ENCODE measurements at regions not wholly inside any gene's neighbourhood (a gene's known extent, or its start where the extent isn't known, plus 50 kb on each side); places are given as distances from the start of the nearest gene placed in this dataset.
"Not testable (repeated sequence)": the region's sequence is repeated elsewhere in the genome, so short reads cannot be mapped to it uniquely, and the experiment has no call there.

DNA sequence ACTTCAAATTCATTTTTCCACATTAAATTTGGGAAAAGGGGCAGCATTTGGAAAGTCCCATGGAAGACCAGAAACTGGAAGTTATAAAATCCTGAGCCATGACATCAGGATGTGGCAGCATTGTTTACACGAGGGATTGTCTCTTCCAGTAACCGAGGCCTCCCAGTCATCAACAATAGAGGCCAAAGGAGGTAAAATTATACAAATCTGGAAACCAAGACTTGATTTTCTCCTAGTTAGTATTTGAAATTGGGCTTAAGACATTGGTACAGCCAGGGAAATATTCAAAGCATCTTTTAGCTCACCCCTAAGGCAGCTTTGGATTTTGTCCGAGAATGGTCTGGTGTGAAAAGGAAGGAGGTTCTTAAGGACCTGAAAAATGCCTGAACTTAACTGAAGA, 251.6 kb upstream of the FOXF1 start:
- DNase-seq (ENCODE audit: low spot score) = no peak

DNA sequence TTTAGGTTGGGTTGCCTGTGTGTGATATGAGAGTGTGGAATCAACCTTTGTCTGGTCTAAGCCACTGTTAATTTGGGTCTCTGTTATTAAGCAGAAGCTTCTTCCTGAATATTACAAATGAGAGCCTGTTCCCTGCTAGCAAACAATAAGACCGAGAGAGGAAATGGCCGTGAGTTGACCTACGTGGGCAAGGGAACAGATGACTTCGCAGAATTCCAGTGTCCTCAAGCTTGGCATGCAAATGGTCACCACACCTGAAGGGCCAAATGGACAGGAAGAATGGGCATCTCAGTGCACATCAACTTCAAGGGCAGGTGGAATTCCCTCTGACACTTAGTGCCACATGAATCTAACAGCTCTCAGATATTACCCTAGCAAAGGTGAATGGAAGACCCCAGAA, 250.8 kb upstream of the FOXF1 start:
- DNase-seq (ENCODE audit: low spot score) = no peak

DNA sequence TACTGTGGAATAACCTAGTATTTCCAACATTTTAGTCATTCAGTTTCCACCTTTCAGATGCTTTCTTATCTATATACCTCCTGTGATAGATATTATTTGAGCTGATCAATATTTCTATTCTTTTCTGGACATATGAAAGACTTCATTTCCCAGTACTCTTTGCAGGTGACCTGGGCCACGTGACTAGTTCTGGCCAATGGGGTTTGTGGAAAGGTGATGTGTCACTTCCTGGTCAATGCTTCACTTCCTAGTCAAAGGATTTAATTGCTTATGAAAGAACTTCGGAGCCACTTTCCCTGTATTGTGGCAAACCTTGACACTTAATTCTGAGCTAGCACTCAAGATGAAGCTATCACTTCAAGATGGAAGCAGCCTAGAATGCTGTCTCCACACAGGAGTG, 248.9 kb upstream of the FOXF1 start:
- DNase-seq (ENCODE audit: low spot score) = no peak

DNA sequence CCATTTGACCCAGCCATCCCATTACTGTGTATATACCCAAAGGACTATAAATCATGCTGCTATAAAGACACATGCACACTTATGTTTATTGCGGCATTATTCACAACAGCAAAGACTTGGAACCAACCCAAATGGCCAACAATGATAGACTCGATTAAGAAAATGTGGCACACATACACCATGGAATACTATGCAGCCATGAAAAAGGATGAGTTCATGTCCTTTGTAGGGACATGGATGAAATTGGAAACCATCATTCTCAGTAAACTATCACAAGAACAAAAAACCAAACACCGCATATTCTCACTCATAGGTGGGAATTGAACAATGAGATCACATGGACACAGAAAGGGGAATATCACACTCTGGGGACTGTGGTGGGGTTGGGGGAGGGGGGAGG, 242.7 kb upstream of the FOXF1 start:
- DNase-seq (ENCODE audit: low spot score) = not testable (repeated sequence)

DNA sequence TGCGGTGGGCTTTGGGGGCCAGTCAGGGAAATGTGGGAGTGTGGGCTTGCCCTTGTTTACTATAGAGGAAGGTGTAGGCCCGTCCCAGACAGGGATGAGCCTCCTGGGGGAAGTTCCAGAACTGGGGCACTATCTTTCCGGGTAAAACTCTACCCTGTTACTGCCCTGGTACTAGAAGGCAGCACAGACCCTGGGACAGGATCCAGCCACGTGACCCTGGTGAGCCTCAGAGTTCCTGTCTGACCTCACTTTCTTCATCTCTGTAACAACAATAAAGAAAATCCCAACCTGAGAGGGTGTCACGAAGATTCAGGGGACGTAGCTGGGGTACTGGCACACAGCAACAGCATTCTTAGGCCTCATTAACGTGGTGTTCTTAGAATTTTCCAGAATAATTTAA, 239.6 kb upstream of the FOXF1 start:
- no peak for DNase-seq (ENCODE audit: low spot score)

DNA sequence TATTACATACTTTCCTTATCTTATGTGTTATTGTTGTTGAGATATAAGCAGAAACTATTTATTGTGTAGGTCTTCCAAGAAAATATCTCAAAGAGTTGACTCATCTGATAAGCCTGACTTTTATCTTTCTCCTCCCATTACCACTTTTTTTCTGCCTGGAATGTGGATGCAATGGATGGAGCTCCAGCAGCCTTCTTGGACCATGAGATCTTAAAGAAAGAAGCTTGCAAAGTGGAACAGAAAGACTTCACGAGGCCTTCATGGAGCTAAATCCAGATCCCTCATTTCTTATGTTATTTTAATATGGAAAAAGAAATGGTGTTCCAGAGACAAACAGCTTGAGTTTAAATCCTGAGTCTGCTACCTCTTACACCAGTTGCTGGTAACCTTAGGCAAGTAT, 237.6 kb upstream of the FOXF1 start:
- DNase-seq (ENCODE audit: low spot score) = no peak

DNA sequence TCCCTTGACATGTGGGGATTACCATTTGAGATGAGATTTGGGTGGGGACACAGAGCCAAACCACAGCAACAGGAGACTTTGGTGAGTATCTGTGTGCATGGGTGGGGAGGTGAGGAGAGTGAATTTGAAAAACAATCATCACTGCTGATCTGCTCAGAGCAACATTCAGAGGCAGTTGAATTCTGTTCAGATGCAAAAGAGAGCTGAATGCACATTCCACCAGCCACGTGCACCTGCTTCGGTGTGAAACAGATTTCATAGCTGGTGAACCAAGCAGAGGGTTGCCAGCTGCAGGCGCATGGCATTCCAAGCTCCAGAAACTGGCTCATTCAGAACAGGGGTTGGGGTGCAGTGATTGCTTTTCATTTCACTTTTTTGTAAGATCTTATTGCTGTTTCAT, 233.1 kb upstream of the FOXF1 start:
- no peak for DNase-seq (ENCODE audit: low spot score)

DNA sequence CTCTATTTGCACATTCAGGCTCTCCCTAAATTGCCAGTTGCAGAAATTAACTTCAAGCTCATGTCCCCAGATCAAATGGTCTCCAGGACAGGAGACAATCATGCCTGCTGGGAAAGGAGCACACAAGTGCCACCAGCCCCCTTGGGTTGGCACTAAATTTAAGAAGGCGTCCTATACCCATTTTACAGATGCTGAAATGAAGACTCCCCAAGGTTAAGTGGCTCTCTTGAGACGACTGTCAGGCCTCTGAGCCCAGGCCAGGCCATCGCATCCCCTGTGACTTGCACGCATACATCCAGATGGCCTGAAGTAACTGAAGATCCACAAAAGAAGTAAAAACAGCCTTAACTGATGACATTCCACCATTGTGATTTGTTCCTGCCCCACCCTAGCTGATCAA, 232.5 kb upstream of the FOXF1 start:
- DNase-seq (ENCODE audit: low spot score) = not testable (repeated sequence)

DNA sequence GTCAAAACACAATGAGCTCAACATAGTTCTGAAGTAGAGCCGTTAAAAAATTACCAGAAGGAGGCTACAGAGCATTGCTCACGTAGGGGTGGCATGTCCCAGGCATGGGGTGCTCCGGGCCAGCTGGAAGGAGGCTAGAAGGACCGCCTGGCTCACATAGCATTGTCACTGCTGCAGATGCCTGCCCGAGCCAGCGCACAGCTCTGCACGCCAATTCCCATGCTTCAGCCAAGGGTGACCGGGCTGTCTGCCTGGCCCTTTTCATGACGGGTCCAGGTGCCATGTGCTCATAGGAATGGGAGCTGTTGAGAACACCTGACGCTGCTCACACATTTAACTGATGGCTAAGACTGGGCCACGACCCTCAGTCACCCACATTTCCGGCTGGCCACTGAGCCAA, 228.9 kb upstream of the FOXF1 start:
- no peak for DNase-seq (ENCODE audit: low spot score)

DNA sequence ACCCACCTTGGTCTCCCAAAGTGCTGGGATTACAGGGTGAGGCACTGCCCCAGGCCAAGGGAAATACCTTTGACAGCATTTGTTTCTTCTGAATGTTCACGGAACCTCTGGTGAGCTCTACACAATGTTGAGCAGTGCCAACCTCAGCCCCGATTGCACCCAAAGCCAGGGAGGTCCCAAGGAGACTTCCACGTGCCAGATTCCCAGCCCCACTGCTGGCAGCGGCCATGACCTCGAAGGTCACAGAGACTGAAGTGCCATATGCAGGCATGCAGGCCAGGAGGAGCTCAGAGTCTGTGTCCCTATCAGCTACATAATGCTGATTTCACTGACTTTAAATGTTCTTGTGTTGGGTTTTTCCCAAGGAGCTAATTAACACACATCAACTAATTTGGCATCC, 226.4 kb upstream of the FOXF1 start:
- no peak for DNase-seq (ENCODE audit: low spot score)

DNA sequence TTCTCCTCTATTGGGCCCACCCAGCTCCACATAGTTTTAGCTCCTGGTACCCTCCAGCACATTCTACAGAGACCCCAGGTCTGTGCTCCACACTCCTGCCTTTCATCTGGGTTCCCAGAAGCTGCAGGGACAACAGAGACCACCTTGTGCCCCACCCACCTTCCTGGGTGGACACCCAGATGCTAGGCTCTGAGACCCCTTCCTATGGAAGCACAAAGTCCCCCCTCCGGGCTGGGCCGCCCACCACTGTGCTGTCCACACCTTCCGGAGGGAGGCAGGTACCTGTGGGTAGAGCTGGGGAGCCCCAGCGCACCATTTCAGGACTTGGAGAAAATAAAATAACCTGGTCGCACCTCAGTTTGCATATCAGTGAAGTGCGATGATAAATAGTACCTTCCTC, 224.9 kb upstream of the FOXF1 start:
- DNase-seq (ENCODE audit: low spot score) = no peak

DNA sequence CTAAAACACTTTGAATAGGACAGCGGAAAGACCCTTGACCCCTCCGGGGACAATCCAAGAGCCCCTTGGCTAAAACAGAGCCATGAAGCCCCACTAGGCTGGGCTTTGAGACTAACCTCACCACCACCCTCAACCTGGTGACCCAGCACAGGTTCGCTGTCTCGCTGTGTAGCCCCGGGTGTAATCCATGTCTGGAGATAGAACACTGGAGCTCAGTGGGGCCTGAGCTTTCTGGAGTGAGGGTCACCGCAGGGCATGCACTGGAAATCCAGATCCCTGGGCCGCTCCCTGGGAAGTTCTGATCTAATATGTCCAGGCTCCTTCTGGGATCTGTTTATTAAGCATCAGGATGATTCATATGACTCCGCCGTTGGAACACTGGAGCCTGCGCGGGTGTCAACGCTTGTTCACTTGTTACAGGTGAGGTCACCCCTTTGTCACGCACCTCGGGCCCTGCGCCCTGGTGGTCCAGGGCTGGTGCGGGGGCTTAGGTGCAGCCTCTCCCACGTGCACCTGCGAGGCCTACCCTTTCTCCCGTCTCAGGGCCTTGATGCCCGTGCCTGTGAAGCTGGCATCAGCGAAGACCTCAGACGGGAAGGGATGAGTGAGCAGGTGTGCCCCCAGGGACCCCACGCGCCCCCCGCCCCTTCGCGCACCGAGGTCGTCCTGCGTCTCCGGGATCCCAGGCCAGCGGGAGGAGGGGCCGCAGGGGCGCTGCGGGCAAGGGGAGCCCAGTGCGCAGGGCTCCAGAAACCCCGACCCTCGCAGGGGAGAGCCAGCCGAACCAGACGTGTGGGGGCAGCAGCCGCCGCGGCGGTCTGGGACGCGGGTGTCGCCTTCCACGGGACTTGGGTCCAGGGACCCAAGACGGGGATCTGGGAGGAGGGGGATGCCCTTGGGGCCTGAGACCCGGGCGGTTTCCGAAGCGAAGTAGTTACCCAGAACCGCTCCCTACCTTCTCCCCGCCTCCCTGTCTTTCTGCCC, 224.1 kb upstream of the FOXF1 start:
- DNase-seq (ENCODE audit: low spot score) = no peak

DNA sequence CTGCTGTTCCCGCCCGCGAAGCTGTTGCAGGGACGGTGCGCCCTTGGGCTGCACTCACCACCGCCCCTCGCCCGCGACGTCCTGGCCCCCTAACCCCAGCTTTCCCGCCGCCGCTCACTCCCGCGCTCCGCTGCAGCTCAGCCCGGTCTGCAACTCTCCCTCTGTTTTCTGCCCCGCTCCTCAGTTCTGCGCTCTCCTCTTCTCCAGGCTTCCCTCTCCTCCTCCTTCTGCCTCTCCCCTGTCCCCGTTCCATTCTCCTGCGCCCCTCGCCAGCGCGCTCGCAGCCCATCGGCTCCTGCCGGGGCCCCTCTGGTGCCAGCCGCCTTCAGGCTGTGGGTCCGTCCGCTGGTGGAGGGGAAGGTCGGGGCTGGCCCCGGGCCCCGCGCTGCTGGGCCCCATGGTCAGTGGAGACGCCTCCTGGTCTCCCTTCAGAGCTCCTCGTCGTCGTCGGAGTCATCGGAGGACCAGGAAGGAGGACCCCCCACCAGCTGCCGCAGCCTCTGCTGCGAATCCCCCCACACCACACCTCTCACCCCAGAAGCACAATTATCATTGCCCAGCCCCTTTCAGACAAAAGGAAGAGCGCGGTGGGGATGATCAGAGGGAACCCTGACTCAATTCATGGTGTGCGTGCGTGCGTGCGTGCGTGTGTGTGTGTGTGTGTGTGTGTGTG, 223.2 kb upstream of the FOXF1 start:
- no peak for DNase-seq (ENCODE audit: low spot score)

DNA sequence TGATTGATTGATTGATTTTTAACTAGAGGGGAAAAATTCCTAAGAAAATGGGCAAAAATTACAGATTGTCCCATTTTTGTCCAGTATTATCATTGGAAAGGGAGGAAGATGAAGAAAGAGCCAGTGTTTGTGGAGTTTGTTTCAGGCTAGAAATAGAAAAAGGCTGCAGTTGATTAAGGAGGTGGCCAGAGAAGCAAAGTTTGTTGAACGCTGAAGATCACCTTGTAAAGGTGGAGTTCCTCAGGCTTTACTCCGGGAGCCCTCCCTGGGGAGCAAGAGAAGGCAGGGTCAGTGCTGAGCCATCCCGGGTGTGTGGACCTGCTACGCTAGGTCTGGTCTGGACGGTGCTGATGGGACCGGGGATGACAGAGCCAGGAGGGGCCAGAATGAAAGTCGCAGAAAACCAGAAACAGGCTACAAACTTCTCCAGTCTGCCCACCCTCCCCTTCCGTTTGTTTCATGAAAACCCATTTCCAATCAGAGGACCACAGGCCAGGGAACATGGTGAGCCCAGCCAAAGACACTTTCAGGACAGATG, 222.6 kb upstream of the FOXF1 start:
- DNase-seq (ENCODE audit: low spot score) = no peak

DNA sequence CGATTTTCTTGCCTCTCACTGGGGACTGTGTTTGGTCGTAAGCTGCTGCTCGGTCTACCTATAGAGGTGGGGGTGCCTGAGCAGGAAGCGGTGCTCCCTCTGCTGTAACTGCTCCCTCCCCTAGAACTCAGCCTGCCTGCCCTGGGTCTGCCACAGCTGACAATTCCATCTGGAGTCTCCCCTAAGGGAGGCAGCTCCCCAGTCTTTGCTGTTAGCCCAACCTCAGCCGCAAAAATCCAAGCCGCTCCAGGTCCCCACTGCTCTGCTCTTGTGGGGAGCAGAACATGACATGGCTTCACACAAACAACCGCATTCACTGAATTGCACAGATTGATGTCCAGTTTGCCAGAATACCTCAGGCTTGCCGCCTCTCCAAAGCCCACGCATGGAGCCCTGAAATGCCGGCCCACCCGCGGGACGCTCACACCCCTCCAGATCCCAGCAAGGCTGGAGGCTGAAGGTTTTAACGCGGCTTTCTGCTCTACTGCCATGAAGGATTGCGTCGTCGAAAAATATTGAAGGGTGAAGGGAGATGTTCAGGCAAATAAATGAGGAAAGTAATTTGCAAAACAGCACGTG, 221.5 kb upstream of the FOXF1 start:
- no peak for DNase-seq (ENCODE audit: low spot score)

DNA sequence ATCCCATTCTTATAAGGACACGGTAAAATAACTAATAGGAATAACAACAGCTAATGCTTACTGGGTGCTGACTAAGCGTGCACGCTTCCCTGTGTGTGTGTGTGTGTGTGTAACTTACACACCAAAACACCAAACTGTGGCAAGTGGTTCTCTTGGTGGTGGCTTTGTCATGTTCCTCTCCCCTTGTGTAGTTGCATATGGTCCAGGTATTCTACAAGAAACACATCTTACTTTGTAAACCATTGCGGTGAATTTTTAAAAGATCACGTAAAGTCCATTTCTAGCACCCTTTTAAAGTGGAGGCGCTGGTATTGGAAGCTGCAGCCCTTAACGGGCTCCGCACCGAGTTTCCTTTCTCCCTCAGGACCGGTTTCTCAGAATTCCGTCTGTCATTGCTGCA, 221.0 kb upstream of the FOXF1 start:
- no peak for DNase-seq (ENCODE audit: low spot score)

DNA sequence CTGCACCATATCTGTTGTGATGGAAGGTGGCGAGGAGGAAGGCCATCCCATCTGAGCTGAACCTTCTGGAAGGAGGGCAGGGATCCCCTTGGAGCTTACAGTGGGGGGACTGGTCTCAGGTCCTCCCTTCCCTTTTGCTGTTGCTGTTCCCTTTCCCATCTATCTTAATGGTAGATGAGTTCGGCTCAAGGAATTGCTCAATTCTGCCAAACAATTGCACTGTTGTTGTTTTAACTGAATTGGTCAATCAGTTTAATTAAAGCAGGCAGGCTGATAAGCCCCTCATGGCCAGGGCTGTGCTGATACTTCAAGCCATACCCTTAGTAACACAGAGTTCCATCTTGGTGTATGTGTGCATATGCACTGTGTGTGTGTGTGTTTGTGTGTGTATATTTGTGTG, 220.4 kb upstream of the FOXF1 start:
- DNase-seq (ENCODE audit: low spot score) = no peak

DNA sequence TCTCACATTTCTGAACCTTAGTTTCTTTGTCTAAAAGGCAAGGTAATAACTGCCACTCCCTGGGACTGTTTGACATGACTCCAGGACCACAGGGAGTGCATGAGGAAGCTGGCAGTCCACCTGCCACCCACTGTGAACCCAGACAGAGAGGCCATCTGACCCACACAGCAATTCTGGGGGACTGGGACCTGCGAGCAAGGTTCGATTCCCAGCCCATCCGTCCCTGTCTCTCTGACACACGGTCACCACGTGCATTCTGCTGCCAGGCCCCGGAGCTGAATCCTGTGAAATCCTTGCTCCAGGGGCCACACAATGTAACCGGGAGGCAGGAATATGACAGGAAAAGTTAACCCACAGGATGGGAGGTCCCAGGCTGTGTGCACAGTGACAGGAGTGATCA, 218.8 kb upstream of the FOXF1 start:
- DNase-seq (ENCODE audit: low spot score) = no peak

DNA sequence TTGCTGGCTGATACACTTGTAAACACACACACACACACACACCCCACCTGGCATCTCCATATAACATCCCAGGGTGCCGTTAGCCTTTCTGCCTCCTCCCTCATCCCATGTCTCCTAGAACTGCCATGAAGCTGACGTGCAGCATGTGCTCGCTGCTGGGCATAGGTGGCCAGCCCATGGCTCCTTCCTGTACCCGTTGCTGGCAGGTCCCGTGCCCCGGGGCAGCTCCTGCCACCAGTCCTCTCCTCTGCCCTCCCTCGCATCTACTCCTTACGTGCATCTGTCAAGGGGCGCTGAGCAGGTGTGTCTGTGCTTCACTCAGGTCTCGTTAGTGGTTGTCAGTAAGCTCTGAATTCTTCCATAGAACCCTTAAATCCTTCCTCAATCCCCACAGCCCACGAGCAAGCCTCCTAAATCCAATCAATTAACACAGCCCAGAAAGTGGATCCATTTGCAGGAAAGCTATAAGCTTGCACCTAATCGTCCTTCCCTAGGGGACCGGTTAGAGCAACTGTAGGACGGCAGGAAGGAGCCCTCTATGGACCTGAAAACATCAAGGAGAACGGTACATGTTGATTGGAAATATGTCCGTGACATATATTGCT, 218.1 kb upstream of the FOXF1 start:
- DNase-seq (ENCODE audit: low spot score) = no peak

DNA sequence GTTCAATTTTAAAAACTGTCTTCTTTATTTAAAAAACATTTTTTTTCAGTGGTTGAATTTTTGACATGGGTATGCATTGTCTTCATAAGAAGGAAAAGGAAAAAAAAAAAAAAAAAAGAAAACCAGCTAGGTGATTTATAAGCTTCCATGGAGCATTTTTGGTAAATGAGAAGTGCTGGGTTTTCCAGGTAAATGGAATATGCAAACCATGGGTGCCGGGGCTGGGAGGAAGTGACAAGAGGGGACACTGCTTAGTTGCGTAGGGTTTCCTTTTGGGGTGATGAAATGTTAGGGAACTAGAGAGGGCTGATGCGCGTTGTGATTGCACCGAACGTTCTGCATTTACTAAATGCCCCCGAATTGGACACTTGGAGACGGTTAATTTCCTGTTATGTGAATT, 217.4 kb upstream of the FOXF1 start:
- no peak for DNase-seq (ENCODE audit: low spot score)

DNA sequence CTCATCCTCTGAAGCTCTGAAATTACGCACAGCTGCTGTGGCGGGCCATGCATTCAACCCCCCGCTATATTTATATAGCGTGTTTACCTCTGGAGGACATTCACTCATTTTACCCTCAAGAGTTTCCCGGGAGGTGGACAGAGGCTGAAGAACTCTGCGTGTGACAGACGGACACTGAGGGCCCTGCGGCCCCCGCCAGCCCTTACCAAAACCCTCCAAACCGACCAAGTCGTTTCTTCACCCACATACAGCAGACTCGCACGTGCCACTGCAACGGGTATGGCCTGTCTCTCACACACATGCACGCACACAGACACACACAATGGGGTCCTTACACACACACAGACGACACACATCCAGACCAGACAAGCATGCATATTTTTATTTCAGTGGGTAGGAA, 216.4 kb upstream of the FOXF1 start:
- no peak for DNase-seq (ENCODE audit: low spot score)

DNA sequence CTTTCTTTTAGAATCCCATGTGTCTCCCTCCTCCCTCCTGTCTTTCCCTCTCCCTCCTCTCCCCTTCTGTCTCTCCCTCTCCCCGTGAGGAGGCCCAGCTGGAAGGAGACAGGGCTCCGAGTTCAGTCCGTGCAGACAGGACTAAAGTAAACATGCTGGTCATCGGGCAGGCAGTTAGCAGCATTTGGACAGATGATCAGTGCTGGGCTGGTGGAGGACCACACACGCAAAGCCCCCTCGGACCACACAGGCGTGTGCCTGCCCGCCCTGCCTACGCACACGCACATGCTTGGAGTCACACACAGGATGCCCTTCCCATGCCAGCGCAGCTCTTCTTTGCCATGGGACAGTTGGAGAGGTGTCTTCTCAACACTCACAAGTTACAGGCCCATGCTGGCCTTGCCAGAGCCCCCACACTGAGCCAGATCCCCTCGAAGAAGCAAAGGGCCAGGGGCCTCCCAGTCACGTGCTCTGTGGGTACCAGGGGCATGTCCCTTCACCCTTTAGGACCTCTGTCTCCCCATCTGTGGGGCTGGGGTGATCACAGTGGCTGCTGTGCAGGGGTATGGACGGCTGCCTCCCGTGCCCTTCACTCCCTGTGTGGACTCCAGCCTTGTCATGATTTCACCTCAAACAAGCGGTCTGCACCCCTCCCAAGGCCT, 215.7 kb upstream of the FOXF1 start:
- no peak for DNase-seq (ENCODE audit: low spot score)

Measured in cerebellar cortex (tissue), 1 donor.